GM23248 (cell line): ENCODE measurements at regions not wholly inside any gene's neighbourhood (a gene's known extent, or its start where the extent isn't known, plus 50 kb on each side); places are given as distances from the start of the nearest gene placed in this dataset.

ENCODE experiments used
- DNase-seq: peaks from one replicate; pipeline ENCODE4 v3.0.0-alpha.2; 2015
- H2AFZ ChIP-seq: fragments of 200-600 bp; sonication (generic); 2 replicates; pipeline ENCODE4 v1.6.1; 2016; ENCODE audit warnings: antibody characterized with exemption
- H3F3A ChIP-seq: fragments of 200-600 bp; sonication (generic); 2 replicates; pipeline ENCODE4 v1.6.1; 2016; ENCODE audit warnings: mild to moderate bottlenecking, antibody characterized with exemption, mixed run types; ENCODE audit not compliant: insufficient read depth
- H3K27ac ChIP-seq: fragments of 200-600 bp; sonication (generic); 2 replicates; pipeline ENCODE4 v1.5.1; 2016; ENCODE audit warnings: mild to moderate bottlenecking
- H3K27me3 ChIP-seq: fragments of 200-600 bp; sonication (generic); replicated peaks from 2 replicates; pipeline ENCODE4 v1.6.1; 2016; ENCODE audit warnings: mild to moderate bottlenecking; ENCODE audit not compliant: insufficient read depth
- H3K36me3 ChIP-seq: fragments of 200-600 bp; sonication (generic); 2 replicates; pipeline ENCODE4 v1.6.1; 2016; ENCODE audit warnings: low read depth, mild to moderate bottlenecking
- H3K4me1 ChIP-seq: fragments of 200-600 bp; sonication (generic); 2 replicates; pipeline ENCODE4 v1.6.1; 2016; ENCODE audit warnings: mild to moderate bottlenecking; ENCODE audit not compliant: insufficient read depth
- H3K4me2 ChIP-seq: fragments of 200-600 bp; sonication (generic); one replicate; pipeline ENCODE4 v1.6.1; 2016; ENCODE audit warnings: mild to moderate bottlenecking; ENCODE audit not compliant: unreplicated experiment
- H3K4me3 ChIP-seq: fragments of 200-600 bp; sonication (generic); 2 replicates; pipeline ENCODE4 v1.5.1; 2016; ENCODE audit warnings: mild to moderate bottlenecking
- H3K79me2 ChIP-seq: fragments of 200-600 bp; sonication (generic); 2 replicates; pipeline ENCODE4 v1.6.1; 2016; ENCODE audit warnings: mild to moderate bottlenecking; ENCODE audit not compliant: insufficient read depth
- H3K9ac ChIP-seq: fragments of 200-600 bp; sonication (generic); 2 replicates; pipeline ENCODE4 v1.6.1; 2016; ENCODE audit warnings: mild to moderate bottlenecking
- H3K9me2 ChIP-seq: fragments of 200-600 bp; sonication (generic); 2 replicates; pipeline ENCODE4 v1.6.1; 2016; ENCODE audit warnings: mixed run types, mild to moderate bottlenecking, moderate library complexity; ENCODE audit not compliant: insufficient read depth
- H3K9me3 ChIP-seq: fragments of 200-600 bp; sonication (generic); one replicate; pipeline ENCODE4 v1.6.1; 2017; ENCODE audit warnings: low read depth
- H4K20me1 ChIP-seq: fragments of 200-600 bp; sonication (generic); 2 replicates; pipeline ENCODE4 v1.6.0; 2016; ENCODE audit not compliant: insufficient read depth
- EZH2 ChIP-seq: fragments of 200-600 bp; sonication (generic); IDR thresholded peaks from 2 replicates; pipeline ENCODE4 v1.6.1; 2018; ENCODE audit warnings: antibody characterized with exemption, mild to moderate bottlenecking; ENCODE audit not compliant: insufficient read depth, poor library complexity, severe bottlenecking
- EZH2phosphoT487 ChIP-seq: fragments of 200-600 bp; sonication (generic); IDR thresholded peaks from 2 replicates; pipeline ENCODE4 v1.6.1; 2018; ENCODE audit warnings: antibody characterized with exemption, moderate library complexity, mild to moderate bottlenecking, low read depth; ENCODE audit not compliant: insufficient read depth
- WGBS, 2 experiments: methylation state at CpG; one replicate each; pipeline ENCODE4 v1.1.6; 2015 to 2017; ENCODE audit warnings: low lambda C conversion rate in 2 of 2, low coverage in 1 of 2; ENCODE audit errors: missing lambda C conversion rate in 2 of 2; 5-methylcytosine and 5-hydroxymethylcytosine counted together
- in situ Hi-C: fragments of 300-500 bp; cut with MboI; formaldehyde crosslinking; loops from 2 replicates; pipeline ENCODE4 v1.15.0; 2020

DNA sequence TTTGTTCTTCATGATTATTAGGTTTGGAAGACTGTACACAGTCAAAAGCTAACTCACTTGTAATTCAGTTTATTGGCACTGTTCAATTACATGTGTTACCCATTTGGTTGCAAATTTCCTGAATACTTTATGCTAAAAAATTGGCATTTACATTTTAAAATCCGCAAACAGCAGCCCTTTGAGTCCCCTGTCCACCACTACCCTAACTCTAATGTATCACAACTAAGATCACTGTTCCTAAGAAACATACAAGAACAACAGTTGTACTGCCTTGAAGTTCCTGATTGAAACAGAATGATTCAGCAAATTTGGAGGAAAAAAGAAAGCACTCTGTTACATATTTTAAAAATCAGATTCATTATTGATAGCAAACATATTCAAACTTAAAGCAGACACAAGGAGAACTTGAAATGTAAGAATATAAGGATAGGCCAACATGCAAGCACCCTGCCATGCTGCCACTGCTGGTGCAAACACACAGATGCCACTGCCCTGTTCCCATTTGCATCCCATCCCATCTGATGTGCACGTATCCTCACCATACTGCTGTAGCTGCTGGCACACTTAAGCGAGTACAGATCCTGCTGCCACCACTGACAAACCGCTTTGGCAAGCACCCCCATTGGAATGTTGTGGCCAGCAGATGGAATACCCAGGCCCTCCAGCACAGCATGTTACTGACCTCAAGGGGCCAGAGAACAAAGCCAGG, 343.4 kb downstream of the PPP1R2C start:
- H2AFZ ChIP-seq: no peak overlapping the region
- TF ChIP-seq EZH2 (no peak), EZH2phosphoT487 (no peak)
- no peaks in the 10 kb centered on the region for H3K27me3 ChIP-seq
- in situ Hi-C loops: no loop called here
- no peak overlapping the region for H3K27ac ChIP-seq
- H3K4me2 ChIP-seq: no peak overlapping the region
- H3K36me3 ChIP-seq: no peaks in the 10 kb centered on the region
- no peaks in the 10 kb centered on the region for H3K9me2 ChIP-seq
- DNase-seq: no peak
- 3 to 10% methylated on average over 1 to 4 of the region's 4 CpGs for WGBS, 2 experiments
- no peak overlapping the region for H3K9ac ChIP-seq
- no peaks in the 10 kb centered on the region for H3K79me2 ChIP-seq
- no peaks in the 10 kb centered on the region for H3F3A ChIP-seq
- no peak overlapping the region for H3K4me3 ChIP-seq
- no peaks in the 10 kb centered on the region for H3K4me1 ChIP-seq
- H3K9me3 ChIP-seq: no peaks in the 10 kb centered on the region
- H4K20me1 ChIP-seq: no peaks in the 10 kb centered on the region

DNA sequence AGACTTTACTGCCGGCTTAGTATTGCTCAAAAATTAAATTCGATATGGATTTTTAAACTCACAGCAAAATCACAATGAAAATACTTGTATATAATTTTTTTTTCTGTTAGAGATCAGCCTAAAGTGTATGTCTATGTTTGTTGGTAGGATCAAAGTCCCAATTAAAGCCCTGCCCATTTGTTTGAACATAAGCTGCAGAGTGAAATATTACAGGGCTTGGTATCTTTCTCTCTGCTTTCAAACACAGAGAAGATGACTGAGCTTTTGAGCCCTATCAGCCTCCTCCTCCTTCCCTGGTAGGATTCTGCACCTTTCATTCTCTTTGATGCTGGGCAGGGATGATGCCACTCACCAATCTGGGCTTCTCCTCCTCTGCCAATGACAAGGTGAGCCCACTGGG, 345.4 kb downstream of the PPP1R2C start:
- H3K9me3 ChIP-seq: no peaks in the 10 kb centered on the region
- H4K20me1 ChIP-seq: no peaks in the 10 kb centered on the region

DNA sequence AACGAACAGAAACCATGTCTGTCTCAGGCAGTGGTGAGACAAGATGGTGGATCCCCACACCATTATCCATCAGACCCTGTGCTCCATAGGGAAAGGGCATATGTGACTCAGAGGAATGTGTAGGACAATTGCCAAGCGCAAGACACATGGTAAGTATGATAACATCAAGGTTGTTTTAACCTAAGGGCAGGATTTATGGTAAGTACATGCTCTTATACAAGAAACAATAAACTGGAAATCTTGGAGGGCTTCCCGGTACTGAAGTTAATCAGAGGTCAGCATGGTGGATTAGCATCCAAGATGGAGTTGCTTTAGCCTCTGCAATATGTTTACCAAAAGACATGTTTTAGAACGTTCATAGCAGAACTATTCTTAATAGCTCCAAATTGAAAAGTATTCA, 355.0 kb downstream of the PPP1R2C start:
- Histone ChIP-seq H3K36me3 (no peaks in the 10 kb centered on the region), H3K27ac (no peak overlapping the region), H3K27me3 (no peaks in the 10 kb centered on the region), H4K20me1 (no peaks in the 10 kb centered on the region), H3K4me1 (no peaks in the 10 kb centered on the region), H3K9me3 (no peaks in the 10 kb centered on the region), H3F3A (no peaks in the 10 kb centered on the region), H2AFZ (no peak overlapping the region), H3K79me2 (no peaks in the 10 kb centered on the region), H3K9ac (no peak overlapping the region), H3K9me2 (no peaks in the 10 kb centered on the region), H3K4me2 (no peak overlapping the region), H3K4me3 (no peak overlapping the region)
- no peak for TF ChIP-seq EZH2phosphoT487
- no peak for TF ChIP-seq EZH2
- 37 to 40% methylated on average over 4 of the region's 4 CpGs for WGBS, 2 experiments
- DNase-seq: no peak
- in situ Hi-C loops: no loop called here

More for the DNA sequence above, 345.4 kb downstream of the PPP1R2C start:
- 37 to 41% methylated on average over 2 of the region's 2 CpGs for WGBS, 2 experiments
- no peak overlapping the region for H3K27ac ChIP-seq
- TF ChIP-seq EZH2phosphoT487 (no peak), EZH2 (no peak)
- H2AFZ ChIP-seq: no peak overlapping the region
- H3K9ac ChIP-seq: no peak overlapping the region
- no peaks in the 10 kb centered on the region for H3K9me2 ChIP-seq
- no peak overlapping the region for H3K4me3 ChIP-seq
- no peaks in the 10 kb centered on the region for H3K36me3 ChIP-seq
- H3K4me2 ChIP-seq: no peak overlapping the region
- H3K79me2 ChIP-seq: no peaks in the 10 kb centered on the region
- H3F3A ChIP-seq: no peaks in the 10 kb centered on the region
- H3K4me1 ChIP-seq: no peaks in the 10 kb centered on the region
- in situ Hi-C loops: no loop called here
- DNase-seq: no peak
- no peaks in the 10 kb centered on the region for H3K27me3 ChIP-seq

DNA sequence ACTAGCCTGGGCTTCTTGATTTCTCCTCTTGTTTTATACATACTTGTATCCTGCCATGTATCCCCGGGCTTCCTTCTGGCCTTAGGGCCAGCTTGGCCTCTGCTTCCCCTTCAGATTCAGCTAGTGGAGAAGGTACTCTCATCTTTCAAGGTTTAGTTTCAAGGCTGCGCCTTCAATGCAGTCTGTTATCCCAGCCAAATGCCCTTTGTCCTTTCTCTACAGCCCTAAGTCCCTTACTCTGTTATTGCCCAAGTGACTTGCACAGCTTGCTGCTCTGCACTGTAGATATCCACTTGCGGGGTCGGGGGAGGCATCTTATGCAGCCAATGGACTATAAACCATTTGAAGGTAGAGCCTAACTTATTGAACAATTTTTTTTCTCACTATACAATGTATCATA, 357.5 kb downstream of the PPP1R2C start:
- no peak for DNase-seq
- no peaks in the 10 kb centered on the region for H3K4me1 ChIP-seq
- no peak overlapping the region for H3K4me2 ChIP-seq
- no peaks in the 10 kb centered on the region for H3K27me3 ChIP-seq
- H3F3A ChIP-seq: no peaks in the 10 kb centered on the region
- in situ Hi-C loops: no loop called here
- no peaks in the 10 kb centered on the region for H4K20me1 ChIP-seq
- no peak overlapping the region for H3K9ac ChIP-seq
- no peak overlapping the region for H2AFZ ChIP-seq
- no peak overlapping the region for H3K27ac ChIP-seq
- 26 to 40% methylated on average over 3 to 4 of the region's 4 CpGs for WGBS, 2 experiments
- no peaks in the 10 kb centered on the region for H3K9me2 ChIP-seq
- no peak for TF ChIP-seq EZH2
- TF ChIP-seq EZH2phosphoT487: no peak
- no peaks in the 10 kb centered on the region for H3K9me3 ChIP-seq
- no peaks in the 10 kb centered on the region for H3K79me2 ChIP-seq
- H3K4me3 ChIP-seq: no peak overlapping the region
- no peaks in the 10 kb centered on the region for H3K36me3 ChIP-seq

DNA sequence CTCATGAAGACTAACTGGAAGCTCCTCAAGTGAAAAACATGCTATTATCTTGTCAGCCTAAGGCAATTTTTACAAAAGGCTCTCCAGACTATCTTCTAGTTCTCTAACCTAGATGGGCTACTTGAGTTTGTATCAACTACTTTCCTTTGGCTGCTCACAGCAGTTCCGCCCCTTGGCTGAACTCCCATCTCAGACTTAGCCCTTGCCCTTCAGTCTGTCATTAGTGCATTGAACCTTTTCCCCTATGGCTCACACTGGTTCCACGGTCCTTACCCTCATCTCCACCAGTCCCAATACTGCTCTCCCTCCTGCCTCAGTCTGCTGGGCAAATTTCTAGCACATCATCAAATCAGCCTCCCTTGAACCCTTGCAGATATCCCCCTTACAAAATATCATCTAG, 362.3 kb downstream of the PPP1R2C start:
- in situ Hi-C loops: no loop called here
- Histone ChIP-seq H3K9ac (no peak overlapping the region), H3K79me2 (no peaks in the 10 kb centered on the region), H3K4me3 (no peak overlapping the region), H3K36me3 (no peaks in the 10 kb centered on the region), H3K9me2 (no peaks in the 10 kb centered on the region), H3K9me3 (no peaks in the 10 kb centered on the region), H3K4me1 (no peaks in the 10 kb centered on the region), H2AFZ (no peak overlapping the region), H3F3A (no peaks in the 10 kb centered on the region), H4K20me1 (no peaks in the 10 kb centered on the region), H3K27ac (no peak overlapping the region), H3K27me3 (no peaks in the 10 kb centered on the region), H3K4me2 (no peak overlapping the region)
- 54 to 59% methylated on average over 2 of the region's 2 CpGs for WGBS, 2 experiments
- no peak for DNase-seq
- TF ChIP-seq EZH2: no peak
- no peak for TF ChIP-seq EZH2phosphoT487
